OCI-LY3 (cell line): ENCODE measurements at regions not wholly inside any gene's neighbourhood (a gene's known extent, or its start where the extent isn't known, plus 50 kb on each side); places are given as distances from the start of the nearest gene placed in this dataset.

Experiments used
- H2AFZ ChIP-seq: fragments of 200-600, 300-600 bp; shearing (Covaris generic); 2 replicates; pipeline ENCODE4 v1.6.0; 2014; ENCODE audit warnings: antibody characterized with exemption, low read depth, low read length
- H3K27ac ChIP-seq: fragments of 200-600, 300-600 bp; sonication (generic); 2 replicates; pipeline ENCODE4 v1.5.1; 2014; ENCODE audit warnings: mild to moderate bottlenecking, low read length, moderate library complexity, mixed read lengths
- H3K27me3 ChIP-seq: fragments of 200-600, 300-600 bp; sonication (generic); 2 replicates; pipeline ENCODE4 v1.6.1; 2014; ENCODE audit warnings: low read depth, low read length, mixed read lengths
- H3K36me3 ChIP-seq: fragments of 200-600, 300-600 bp; sonication (generic); replicated peaks from 2 replicates; pipeline ENCODE3; 2014; ENCODE audit warnings: low read depth, low read length, mixed read lengths
- H3K4me1 ChIP-seq: fragments of 300-600, 200-600 bp; sonication (generic); 2 replicates; pipeline ENCODE4 v1.6.1; 2014; ENCODE audit warnings: low read length, mixed read lengths
- H3K4me2 ChIP-seq: fragments of 200-600, 300-600 bp; sonication (generic); 2 replicates; pipeline ENCODE4 v1.6.1; 2014; ENCODE audit warnings: low read length, mixed read lengths
- H3K4me3 ChIP-seq: fragments of 300-600, 200-600 bp; sonication (generic); 2 replicates; pipeline ENCODE4 v1.5.1; 2014; ENCODE audit warnings: antibody characterized with exemption, mild to moderate bottlenecking, low read length, moderate library complexity
- H3K79me2 ChIP-seq: fragments of 300-600, 200-600 bp; shearing (Covaris generic); 2 replicates; pipeline ENCODE4 v1.6.1; 2014; ENCODE audit warnings: mild to moderate bottlenecking, low read length, mixed read lengths
- H3K9ac ChIP-seq: fragments of 300-600, 200-600 bp; shearing (Covaris generic); 2 replicates; pipeline ENCODE4 v1.6.0; 2014; ENCODE audit warnings: mild to moderate bottlenecking, low read length, moderate library complexity
- H3K9me3 ChIP-seq: fragments of 200-600, 300-600 bp; shearing (Covaris generic); 2 replicates; pipeline ENCODE4 v1.6.1; 2014; ENCODE audit warnings: low read length, mixed read lengths; ENCODE audit not compliant: insufficient read depth
- H4K20me1 ChIP-seq: fragments of 200-600, 300-600 bp; sonication (generic); 2 replicates; pipeline ENCODE4 v1.6.1; 2016; ENCODE audit warnings: low read length, mixed read lengths; ENCODE audit not compliant: insufficient read depth
- CTCF ChIP-seq: fragments of 200-600, 300-600 bp; sonication (generic); IDR thresholded peaks from 2 replicates; pipeline ENCODE4 v1.5.1; 2014; ENCODE audit warnings: antibody characterized with exemption, low read length, low read depth
- EZH2phosphoT487 ChIP-seq: fragments of 200-600 bp; shearing (Covaris generic); IDR thresholded peaks from 2 replicates; pipeline ENCODE4 v1.6.1; 2018; ENCODE audit warnings: antibody characterized with exemption, mixed run types, low read depth

DNA sequence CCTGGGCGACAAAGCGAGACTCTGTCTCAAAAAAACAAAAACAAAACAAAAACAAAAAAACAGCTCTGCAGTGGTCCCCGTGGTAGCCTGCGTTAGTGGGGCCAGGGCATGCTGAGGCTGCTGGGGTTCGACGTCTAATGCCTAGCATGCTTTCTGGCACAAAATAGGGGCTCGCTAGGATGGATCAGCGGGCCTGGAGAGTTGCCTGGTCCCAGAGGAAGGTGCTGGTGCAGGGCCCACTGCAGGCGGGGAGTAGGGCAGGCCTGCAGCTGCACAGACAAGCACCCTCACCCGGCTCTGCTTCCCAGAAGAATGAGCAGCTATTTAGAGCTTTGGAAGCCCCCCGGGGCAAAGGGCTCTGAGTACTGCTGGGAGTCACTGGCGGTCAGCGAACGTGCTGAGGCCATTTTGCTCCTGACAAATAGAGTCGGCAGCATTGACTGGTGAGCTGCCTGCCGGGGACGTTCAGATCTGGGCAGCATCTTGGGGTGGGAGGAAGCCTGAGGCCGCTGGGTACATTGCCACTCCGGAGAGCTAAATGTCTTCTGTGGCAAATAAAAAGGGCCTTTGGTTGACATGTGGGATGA, 126.7 kb downstream of the OLFM1 start:
- TF ChIP-seq CTCF (no peak), EZH2phosphoT487 (no peak)

DNA sequence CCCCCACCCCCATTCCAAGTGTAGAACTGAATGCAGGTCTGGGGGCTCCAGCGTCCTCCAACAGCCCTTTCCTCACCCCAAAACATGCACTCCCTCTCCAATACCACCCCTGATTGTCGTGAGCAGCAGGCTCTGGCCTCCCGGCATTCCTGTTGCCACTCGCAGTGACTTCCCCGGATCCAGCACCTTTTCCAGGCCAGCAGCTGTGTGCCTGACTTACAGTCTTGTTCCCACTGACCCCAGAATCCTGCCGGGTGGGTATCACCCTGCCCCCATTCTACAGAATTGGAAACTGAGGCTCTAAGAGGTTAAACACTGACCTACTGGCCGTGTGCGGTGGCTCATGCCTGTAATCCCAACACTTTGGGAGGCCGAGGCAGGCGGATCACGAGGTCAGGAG, 127.2 kb downstream of the OLFM1 start:
- Histone ChIP-seq H3K79me2 (no peaks in the 10 kb centered on the region), H3K9me3 (no peaks in the 10 kb centered on the region), H3K27ac (no peak overlapping the region), H4K20me1 (no peaks in the 10 kb centered on the region), H3K4me1 (no peaks in the 10 kb centered on the region), H2AFZ (no peak overlapping the region), H3K27me3 (no peaks in the 10 kb centered on the region; the same call in 1 of the 2 replicates), H3K4me2 (no peak overlapping the region), H3K36me3 (no peaks in the 10 kb centered on the region), H3K4me3 (no peak overlapping the region), H3K9ac (no peak overlapping the region)
- TF ChIP-seq CTCF (no peak), EZH2phosphoT487 (no peak)

More for the DNA sequence above, 126.7 kb downstream of the OLFM1 start:
- H3K79me2 ChIP-seq: no peaks in the 10 kb centered on the region
- H3K27ac ChIP-seq: no peak overlapping the region
- no peaks in the 10 kb centered on the region for H3K36me3 ChIP-seq
- H2AFZ ChIP-seq: no peak overlapping the region
- H3K27me3 ChIP-seq: no peaks in the 10 kb centered on the region; the same call in 1 of the 2 replicates
- H3K4me3 ChIP-seq: no peak overlapping the region
- H4K20me1 ChIP-seq: no peaks in the 10 kb centered on the region
- no peak overlapping the region for H3K4me2 ChIP-seq
- no peaks in the 10 kb centered on the region for H3K4me1 ChIP-seq
- no peaks in the 10 kb centered on the region for H3K9me3 ChIP-seq
- no peak overlapping the region for H3K9ac ChIP-seq

- no peaks in the 10 kb centered on the region for H3K79me2 ChIP-seq
- H4K20me1 ChIP-seq: no peaks in the 10 kb centered on the region
- no peaks in the 10 kb centered on the region for H3K36me3 ChIP-seq
- H3K9ac ChIP-seq: no peak overlapping the region
- H3K9me3 ChIP-seq: no peaks in the 10 kb centered on the region
- no peak overlapping the region for H3K27ac ChIP-seq
- no peak overlapping the region for H3K4me2 ChIP-seq
- H3K27me3 ChIP-seq: no peaks in the 10 kb centered on the region; the same call in 1 of the 2 replicates
- H2AFZ ChIP-seq: no peak overlapping the region
- no peak overlapping the region for H3K4me3 ChIP-seq
- TF ChIP-seq CTCF (no peak), EZH2phosphoT487 (no peak)
- no peaks in the 10 kb centered on the region for H3K4me1 ChIP-seq
Observed at GRCh38 chr9:135215571-135216161, 128.2 kb downstream of the OLFM1 start.

DNA sequence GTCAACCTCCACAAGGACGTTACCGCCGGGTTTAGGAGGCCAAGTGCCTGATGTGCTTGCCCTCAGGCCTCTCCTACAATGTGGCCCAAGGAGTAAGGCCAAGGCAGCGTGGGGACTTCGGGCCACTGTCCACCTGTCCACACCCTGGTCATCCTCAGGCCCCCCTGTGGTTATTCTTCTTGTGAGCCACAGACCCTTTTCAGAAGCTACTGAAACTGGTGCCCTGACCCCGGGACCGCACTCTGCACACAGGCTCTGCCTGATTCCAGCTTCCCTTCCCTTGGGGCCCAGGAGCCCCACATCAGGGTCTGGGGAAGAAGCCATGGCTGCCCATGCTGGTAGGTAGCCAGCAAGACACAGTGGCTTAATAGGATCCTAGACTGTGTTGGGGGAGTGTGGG, 128.8 kb downstream of the OLFM1 start:
- TF ChIP-seq EZH2phosphoT487 (no peak), CTCF (no peak)
- no peak overlapping the region for H3K4me3 ChIP-seq
- no peaks in the 10 kb centered on the region for H3K9me3 ChIP-seq
- no peak overlapping the region for H3K27ac ChIP-seq
- no peaks in the 10 kb centered on the region for H3K79me2 ChIP-seq
- H3K4me2 ChIP-seq: no peak overlapping the region
- no peaks in the 10 kb centered on the region for H3K4me1 ChIP-seq
- no peaks in the 10 kb centered on the region for H4K20me1 ChIP-seq
- H3K9ac ChIP-seq: no peak overlapping the region
- H3K36me3 ChIP-seq: no peaks in the 10 kb centered on the region
- H3K27me3 ChIP-seq: no peaks in the 10 kb centered on the region; the same call in 1 of the 2 replicates
- H2AFZ ChIP-seq: no peak overlapping the region
